ENCODE measurements at regions not wholly inside any gene's neighbourhood (a gene's known extent, or its start where the extent isn't known, plus 50 kb on each side); places are given as distances from the start of the nearest gene placed in this dataset.

GRCh38 chr20:39433466-39433865, 471.3 kb downstream of the DHX35 start:
- no CpG with 5 or more reads among the region's 1 CpG for WGBS (ENCODE audit: insufficient coverage)
- Histone ChIP-seq H3K9me3 (ENCODE audit: control insufficient read depth, insufficient read depth, low read length) (no peaks in the 10 kb centered on the region), H3K27ac (ENCODE audit: low read depth, low read length) (no peak overlapping the region), H3K4me1 (ENCODE audit: control insufficient read depth, insufficient read depth, low read length) (no peaks in the 10 kb centered on the region), H3K27me3 (ENCODE audit: control insufficient read depth, insufficient read depth, low read length) (no peaks in the 10 kb centered on the region), H3K36me3 (ENCODE audit: control insufficient read depth, insufficient read depth, low read length) (no peaks in the 10 kb centered on the region), H3K4me3 (ENCODE audit: low read depth, low read length) (no peak overlapping the region)
- no peak for DNase-seq (ENCODE audit: low read depth in 4 of 6, low spot score in 6 of 6)

DNA sequence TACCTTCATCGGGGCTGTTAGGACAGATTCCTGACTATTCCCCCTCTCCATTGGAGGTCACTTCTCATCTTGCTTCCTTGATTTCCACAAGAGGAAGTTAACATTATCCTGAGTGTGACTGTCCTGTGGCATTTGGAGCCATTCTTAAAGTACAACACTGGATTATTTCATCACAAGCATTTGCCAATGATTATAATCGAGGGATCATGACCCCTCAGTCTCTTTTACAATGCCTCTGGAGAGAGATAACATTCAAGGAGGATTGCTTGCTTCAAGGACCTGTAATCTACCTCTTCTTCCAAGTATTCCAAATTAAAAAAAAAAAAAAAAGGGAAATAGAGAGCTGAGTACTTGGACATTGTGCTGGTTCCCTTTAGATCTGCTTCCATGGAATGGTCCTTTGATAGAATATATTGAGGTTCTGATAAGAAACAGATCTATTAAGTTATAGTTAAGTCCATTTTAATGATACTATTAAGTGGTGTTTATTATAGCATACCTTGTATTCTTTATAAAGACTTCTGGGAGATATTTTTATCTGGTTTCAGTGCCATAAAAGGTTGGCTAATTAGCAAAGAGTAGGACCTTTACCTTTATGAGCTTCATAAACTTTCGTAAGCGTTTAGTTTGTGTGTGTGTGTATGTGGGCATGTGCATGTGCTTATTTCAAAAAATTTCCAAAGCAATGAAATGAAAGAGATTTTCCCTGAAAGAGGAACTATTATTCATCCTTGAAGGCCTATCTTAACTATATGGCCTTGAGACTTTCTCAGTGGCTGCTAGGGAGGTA, 469.1 kb downstream of the DHX35 start:
- Histone ChIP-seq H3K36me3 (ENCODE audit: control insufficient read depth, insufficient read depth, low read length) (no peaks in the 10 kb centered on the region), H3K27ac (ENCODE audit: low read depth, low read length) (no peak overlapping the region), H3K9me3 (ENCODE audit: control insufficient read depth, insufficient read depth, low read length) (no peaks in the 10 kb centered on the region), H3K27me3 (ENCODE audit: control insufficient read depth, insufficient read depth, low read length) (no peaks in the 10 kb centered on the region), H3K4me1 (ENCODE audit: control insufficient read depth, insufficient read depth, low read length) (no peaks in the 10 kb centered on the region), H3K4me3 (ENCODE audit: low read depth, low read length) (no peak overlapping the region)
- no CpG with 5 or more reads among the region's 4 CpGs for WGBS (ENCODE audit: insufficient coverage)
- DNase-seq (ENCODE audit: low read depth in 4 of 6, low spot score in 6 of 6), result no peak

DNA sequence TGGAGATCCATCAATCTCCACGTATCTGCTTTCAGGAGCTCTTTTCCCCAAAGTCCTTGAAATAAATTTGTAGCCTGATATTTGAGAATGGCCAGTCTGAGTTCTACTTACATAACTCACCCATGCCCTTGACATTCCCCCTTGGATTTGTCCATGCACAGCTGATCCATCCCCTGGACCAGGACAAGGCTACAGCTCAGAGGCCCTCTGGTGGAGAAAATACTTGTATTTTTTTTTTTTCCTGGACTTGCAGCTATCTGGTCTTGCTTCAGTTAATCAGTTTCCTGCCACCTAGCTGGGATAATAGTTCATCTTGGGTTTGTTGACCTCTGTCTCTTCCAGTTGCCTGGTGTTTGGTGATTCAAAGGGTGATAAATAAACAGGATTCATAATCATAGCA, 467.6 kb downstream of the DHX35 start:
- Histone ChIP-seq H3K4me1 (ENCODE audit: control insufficient read depth, insufficient read depth, low read length) (no peaks in the 10 kb centered on the region), H3K4me3 (ENCODE audit: low read depth, low read length) (no peak overlapping the region), H3K36me3 (ENCODE audit: control insufficient read depth, insufficient read depth, low read length) (no peaks in the 10 kb centered on the region), H3K9me3 (ENCODE audit: control insufficient read depth, insufficient read depth, low read length) (no peaks in the 10 kb centered on the region), H3K27ac (ENCODE audit: low read depth, low read length) (no peak overlapping the region), H3K27me3 (ENCODE audit: control insufficient read depth, insufficient read depth, low read length) (no peaks in the 10 kb centered on the region)
- WGBS (ENCODE audit: insufficient coverage), result no CpG with 5 or more reads among the region's 1 CpG
- DNase-seq (ENCODE audit: low read depth in 4 of 6, low spot score in 6 of 6), result peak in 2 of 6 donors; percentile 24 to 48

DNA sequence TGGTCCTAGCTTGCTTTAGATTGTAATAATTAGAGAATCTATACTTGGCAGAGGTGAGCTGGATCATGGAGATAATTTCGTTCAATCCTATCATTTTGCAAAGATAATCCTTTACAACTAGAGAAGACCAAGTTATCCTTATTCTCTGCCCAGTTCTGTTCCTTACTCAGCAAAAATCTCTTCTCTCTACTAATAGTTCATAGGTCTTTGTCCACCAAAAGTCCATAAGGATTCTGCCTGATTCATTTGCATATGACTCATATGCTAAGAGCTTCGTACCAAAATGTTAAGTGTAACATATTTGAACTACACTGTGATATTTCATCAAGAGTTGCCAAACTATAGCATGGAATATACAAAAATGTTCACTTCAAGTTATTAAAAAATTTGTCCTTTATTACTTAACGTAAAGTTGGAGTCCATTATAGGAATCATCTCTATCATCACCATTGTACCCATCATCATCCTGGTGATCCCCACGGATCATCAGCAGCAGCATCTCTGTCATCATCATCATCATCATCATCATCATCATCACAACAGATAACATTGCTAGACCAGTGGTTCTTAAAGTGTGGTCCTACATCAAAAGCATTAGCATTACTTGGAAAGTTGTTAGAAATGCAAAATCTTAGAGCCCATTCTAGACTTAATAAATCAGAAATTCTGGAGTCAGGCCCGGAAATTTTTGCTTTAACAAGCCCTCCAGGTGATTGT, 463.0 kb downstream of the DHX35 start:
- Histone ChIP-seq H3K27me3 (ENCODE audit: control insufficient read depth, insufficient read depth, low read length) (no peaks in the 10 kb centered on the region), H3K4me3 (ENCODE audit: low read depth, low read length) (no peak overlapping the region), H3K36me3 (ENCODE audit: control insufficient read depth, insufficient read depth, low read length) (no peaks in the 10 kb centered on the region), H3K9me3 (ENCODE audit: control insufficient read depth, insufficient read depth, low read length) (no peaks in the 10 kb centered on the region), H3K4me1 (ENCODE audit: control insufficient read depth, insufficient read depth, low read length) (no peaks in the 10 kb centered on the region), H3K27ac (ENCODE audit: low read depth, low read length) (no peak overlapping the region)
- DNase-seq (ENCODE audit: low read depth in 4 of 6, low spot score in 6 of 6), result no peak
- WGBS (ENCODE audit: insufficient coverage), result 94% methylated on average over 2 of the region's 5 CpGs

- DNase-seq (ENCODE audit: low read depth in 4 of 6, low spot score in 6 of 6), result no peak
- Histone ChIP-seq H3K36me3 (ENCODE audit: control insufficient read depth, insufficient read depth, low read length) (no peaks in the 10 kb centered on the region), H3K4me3 (ENCODE audit: low read depth, low read length) (no peak overlapping the region), H3K9me3 (ENCODE audit: control insufficient read depth, insufficient read depth, low read length) (no peaks in the 10 kb centered on the region), H3K27ac (ENCODE audit: low read depth, low read length) (no peak overlapping the region), H3K4me1 (ENCODE audit: control insufficient read depth, insufficient read depth, low read length) (no peaks in the 10 kb centered on the region), H3K27me3 (ENCODE audit: control insufficient read depth, insufficient read depth, low read length) (peaks cover 2% of the 10 kb centered on the region)
- 100% methylated on average over 1 of the region's 5 CpGs for WGBS (ENCODE audit: insufficient coverage)
These were observed 459.5 kb downstream of the DHX35 start for GRCh38 chr20:39421571-39422105.

DNA sequence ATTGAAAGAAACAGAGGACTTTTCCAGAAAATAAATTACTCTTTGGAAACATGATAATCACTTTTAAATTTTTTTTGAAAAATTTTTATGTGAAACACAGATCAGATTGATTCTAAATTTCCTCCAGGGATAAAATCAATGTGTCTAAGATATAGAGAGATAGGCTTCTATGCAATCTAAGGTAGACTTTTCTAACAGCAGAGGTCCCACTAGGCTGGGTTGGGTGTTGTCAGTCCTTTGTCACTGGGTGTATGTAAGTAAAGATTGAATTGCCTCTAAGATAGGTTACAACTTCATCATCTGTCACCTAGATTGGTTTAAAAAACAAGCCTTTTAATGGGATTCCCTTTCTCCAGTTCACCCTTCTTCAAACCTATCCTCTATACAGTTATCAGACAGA, 449.9 kb downstream of the DHX35 start:
- Histone ChIP-seq H3K27ac (ENCODE audit: low read depth, low read length) (no peak overlapping the region), H3K36me3 (ENCODE audit: control insufficient read depth, insufficient read depth, low read length) (no peaks in the 10 kb centered on the region), H3K4me1 (ENCODE audit: control insufficient read depth, insufficient read depth, low read length) (no peaks in the 10 kb centered on the region), H3K9me3 (ENCODE audit: control insufficient read depth, insufficient read depth, low read length) (no peaks in the 10 kb centered on the region), H3K27me3 (ENCODE audit: control insufficient read depth, insufficient read depth, low read length) (no peaks in the 10 kb centered on the region), H3K4me3 (ENCODE audit: low read depth, low read length) (no peak overlapping the region)
- no peak for DNase-seq (ENCODE audit: low read depth in 4 of 6, low spot score in 6 of 6)

GRCh38 chr20:39399463-39399862, 437.3 kb downstream of the DHX35 start:
- Histone ChIP-seq H3K4me1 (ENCODE audit: control insufficient read depth, insufficient read depth, low read length) (no peaks in the 10 kb centered on the region), H3K9me3 (ENCODE audit: control insufficient read depth, insufficient read depth, low read length) (no peaks in the 10 kb centered on the region)
- no peak for DNase-seq (ENCODE audit: low read depth in 4 of 6, low spot score in 6 of 6)

DNA sequence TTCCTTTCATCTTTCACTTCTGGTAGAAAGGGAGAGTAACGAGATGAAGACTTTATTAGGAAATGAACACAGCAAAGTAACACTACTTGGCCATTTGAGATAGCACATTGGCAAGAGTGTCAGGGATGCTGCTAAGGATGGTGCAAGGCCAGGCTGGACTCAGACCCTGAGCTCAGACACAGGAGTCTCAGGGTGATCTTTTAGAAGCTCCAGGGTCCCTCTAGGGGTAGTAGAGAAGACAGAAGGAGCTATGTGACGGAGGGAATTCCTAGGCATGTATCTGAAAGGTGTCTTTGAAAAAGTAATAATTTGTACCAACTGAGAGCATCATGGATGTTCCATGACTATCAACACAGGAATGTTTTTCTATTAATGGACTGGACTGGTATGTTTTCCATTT, 436.5 kb downstream of the DHX35 start:
- Histone ChIP-seq H3K36me3 (ENCODE audit: control insufficient read depth, insufficient read depth, low read length) (no peaks in the 10 kb centered on the region), H3K27me3 (ENCODE audit: control insufficient read depth, insufficient read depth, low read length) (peaks cover 2% of the 10 kb centered on the region), H3K4me1 (ENCODE audit: control insufficient read depth, insufficient read depth, low read length) (no peaks in the 10 kb centered on the region), H3K9me3 (ENCODE audit: control insufficient read depth, insufficient read depth, low read length) (no peaks in the 10 kb centered on the region), H3K27ac (ENCODE audit: low read depth, low read length) (no peak overlapping the region), H3K4me3 (ENCODE audit: low read depth, low read length) (no peak overlapping the region)
- 60% methylated on average over 1 of the region's 2 CpGs for WGBS (ENCODE audit: insufficient coverage)
- no peak for DNase-seq (ENCODE audit: low read depth in 4 of 6, low spot score in 6 of 6)

More at GRCh38 chr20:39399463-39399862, 437.3 kb downstream of the DHX35 start:
- Histone ChIP-seq H3K36me3 (ENCODE audit: control insufficient read depth, insufficient read depth, low read length) (no peaks in the 10 kb centered on the region), H3K27ac (ENCODE audit: low read depth, low read length) (no peak overlapping the region), H3K4me3 (ENCODE audit: low read depth, low read length) (no peak overlapping the region), H3K27me3 (ENCODE audit: control insufficient read depth, insufficient read depth, low read length) (peaks cover 2% of the 10 kb centered on the region)

GRCh38 chr20:39397646-39398045, 435.5 kb downstream of the DHX35 start:
- H3K4me1 ChIP-seq (ENCODE audit: control insufficient read depth, insufficient read depth, low read length), result no peaks in the 10 kb centered on the region
- no peak for DNase-seq (ENCODE audit: low read depth in 4 of 6, low spot score in 6 of 6)
- no peak overlapping the region for H3K27ac ChIP-seq (ENCODE audit: low read depth, low read length)
- H3K4me3 ChIP-seq (ENCODE audit: low read depth, low read length), result no peak overlapping the region
- 100% methylated on average over 1 of the region's 2 CpGs for WGBS (ENCODE audit: insufficient coverage)
- no peaks in the 10 kb centered on the region for H3K9me3 ChIP-seq (ENCODE audit: control insufficient read depth, insufficient read depth, low read length)
- peaks cover 2% of the 10 kb centered on the region for H3K27me3 ChIP-seq (ENCODE audit: control insufficient read depth, insufficient read depth, low read length)
- no peaks in the 10 kb centered on the region for H3K36me3 ChIP-seq (ENCODE audit: control insufficient read depth, insufficient read depth, low read length)
